ENCODE measurements at regions not wholly inside any gene's neighbourhood (a gene's known extent, or its start where the extent isn't known, plus 50 kb on each side); places are given as distances from the start of the nearest gene placed in this dataset.
A peak's percentile ranks its signal among the peaks of the same experiment; 100 is the strongest.

GRCh38 chr3:159609625-159610024 is 379.0 kb upstream of the IL12A start:
- H3K27me3 ChIP-seq: no peaks in the 10 kb centered on the region
- no peak for TF ChIP-seq EZH2 (IDR thresholded peaks at IDR 0.05; ENCODE audit: borderline replicate concordance)
- no peak for TF ChIP-seq EZH2phosphoT487 (IDR thresholded peaks at IDR 0.05; ENCODE audit: low read depth, severe bottlenecking, unreplicated experiment)
- no peak overlapping the region for H3K27ac ChIP-seq
- no peak overlapping the region for H3K4me2 ChIP-seq
- WGBS (ENCODE audit: low lambda C conversion rate, missing lambda C conversion rate): 68% methylated on average over 7 of the region's 7 CpGs
- no peaks in the 10 kb centered on the region for H3K4me1 ChIP-seq (ENCODE audit: insufficient read depth)
- no peak overlapping the region for H2AFZ ChIP-seq
- H3K9me2 ChIP-seq (replicated peaks; ENCODE audit: insufficient read depth): no peaks in the 10 kb centered on the region
- no peak for DNase-seq (ENCODE audit: low spot score)
- H3K4me3 ChIP-seq: no peak overlapping the region
- no peaks in the 10 kb centered on the region for H3K9me3 ChIP-seq (ENCODE audit: low read depth)
- no peaks in the 10 kb centered on the region for H3K36me3 ChIP-seq (replicated peaks; ENCODE audit: insufficient read depth, low read depth)
- H3K79me2 ChIP-seq: no peaks in the 10 kb centered on the region
- H4K20me1 ChIP-seq (ENCODE audit: insufficient read depth, poor library complexity, severe bottlenecking): no peaks in the 10 kb centered on the region

- no peak overlapping the region for H3K27ac ChIP-seq
- H3K9me3 ChIP-seq (ENCODE audit: low read depth): no peaks in the 10 kb centered on the region
- H3K4me3 ChIP-seq: no peak overlapping the region
- WGBS (ENCODE audit: low lambda C conversion rate, missing lambda C conversion rate): 66% methylated on average over 7 of the region's 7 CpGs
- H2AFZ ChIP-seq: no peak overlapping the region
- no peaks in the 10 kb centered on the region for H3K79me2 ChIP-seq
- peak; percentile 48 for DNase-seq (ENCODE audit: low spot score)
- peaks cover 10% of the 10 kb centered on the region for H3K4me1 ChIP-seq (ENCODE audit: insufficient read depth)
- no peaks in the 10 kb centered on the region for H4K20me1 ChIP-seq (ENCODE audit: insufficient read depth, poor library complexity, severe bottlenecking)
- no peaks in the 10 kb centered on the region for H3K9me2 ChIP-seq (replicated peaks; ENCODE audit: insufficient read depth)
- TF ChIP-seq EZH2phosphoT487 (IDR thresholded peaks at IDR 0.05; ENCODE audit: low read depth, severe bottlenecking, unreplicated experiment) (no peak), CTCF (IDR thresholded peaks at IDR 0.05; ENCODE audit: poor library complexity) (peak; percentile 74), EZH2 (IDR thresholded peaks at IDR 0.05; ENCODE audit: borderline replicate concordance) (no peak)
- H3K27me3 ChIP-seq: no peaks in the 10 kb centered on the region
- no peaks in the 10 kb centered on the region for H3K36me3 ChIP-seq (replicated peaks; ENCODE audit: insufficient read depth, low read depth)
- H3K4me2 ChIP-seq: no peak overlapping the region
These were observed 372.3 kb upstream of the IL12A start for GRCh38 chr3:159616234-159616825.

GRCh38 chr3:159619341-159619885 is 369.2 kb upstream of the IL12A start:
- no peaks in the 10 kb centered on the region for H3K9me2 ChIP-seq (replicated peaks; ENCODE audit: insufficient read depth)
- H3K9me3 ChIP-seq (ENCODE audit: low read depth): no peaks in the 10 kb centered on the region
- no peaks in the 10 kb centered on the region for H4K20me1 ChIP-seq (ENCODE audit: insufficient read depth, poor library complexity, severe bottlenecking)
- 19% methylated on average over 3 of the region's 3 CpGs for WGBS (ENCODE audit: low lambda C conversion rate, missing lambda C conversion rate)
- no peak overlapping the region for H2AFZ ChIP-seq
- peak overlapping the region; percentile 2 for H3K4me2 ChIP-seq
- DNase-seq (ENCODE audit: low spot score): peak; percentile 16
- H3K4me3 ChIP-seq: no peak overlapping the region
- H3K27me3 ChIP-seq: no peaks in the 10 kb centered on the region
- no peak for TF ChIP-seq CTCF (IDR thresholded peaks at IDR 0.05; ENCODE audit: poor library complexity)
- no peak for TF ChIP-seq EZH2phosphoT487 (IDR thresholded peaks at IDR 0.05; ENCODE audit: low read depth, severe bottlenecking, unreplicated experiment)
- no peak for TF ChIP-seq EZH2 (IDR thresholded peaks at IDR 0.05; ENCODE audit: borderline replicate concordance)
- H3K4me1 ChIP-seq (ENCODE audit: insufficient read depth): peaks cover 20% of the 10 kb centered on the region
- H3K27ac ChIP-seq: no peak overlapping the region
- H3K36me3 ChIP-seq (replicated peaks; ENCODE audit: insufficient read depth, low read depth): no peaks in the 10 kb centered on the region
- no peaks in the 10 kb centered on the region for H3K79me2 ChIP-seq

GRCh38 chr3:159620281-159620680 is 368.4 kb upstream of the IL12A start:
- H2AFZ ChIP-seq: no peak overlapping the region
- no peak for DNase-seq (ENCODE audit: low spot score)
- H3K27ac ChIP-seq: no peak overlapping the region
- peaks cover 20% of the 10 kb centered on the region for H3K4me1 ChIP-seq (ENCODE audit: insufficient read depth)
- TF ChIP-seq CTCF (IDR thresholded peaks at IDR 0.05; ENCODE audit: poor library complexity) (no peak), EZH2 (IDR thresholded peaks at IDR 0.05; ENCODE audit: borderline replicate concordance) (no peak), EZH2phosphoT487 (IDR thresholded peaks at IDR 0.05; ENCODE audit: low read depth, severe bottlenecking, unreplicated experiment) (no peak)
- no peak overlapping the region for H3K4me2 ChIP-seq
- no peaks in the 10 kb centered on the region for H3K9me3 ChIP-seq (ENCODE audit: low read depth)
- no peaks in the 10 kb centered on the region for H4K20me1 ChIP-seq (ENCODE audit: insufficient read depth, poor library complexity, severe bottlenecking)
- WGBS (ENCODE audit: low lambda C conversion rate, missing lambda C conversion rate): 92% methylated on average over 1 of the region's 1 CpG
- H3K27me3 ChIP-seq: no peaks in the 10 kb centered on the region
- H3K9me2 ChIP-seq (replicated peaks; ENCODE audit: insufficient read depth): no peaks in the 10 kb centered on the region
- H3K36me3 ChIP-seq (replicated peaks; ENCODE audit: insufficient read depth, low read depth): no peaks in the 10 kb centered on the region
- no peak overlapping the region for H3K4me3 ChIP-seq
- H3K79me2 ChIP-seq: no peaks in the 10 kb centered on the region

All from hepatocyte (in vitro differentiated cells).